ENCODE measurements at regions not wholly inside any gene's neighbourhood (a gene's known extent, or its start where the extent isn't known, plus 50 kb on each side); places are given as distances from the start of the nearest gene placed in this dataset.

- Histone ChIP-seq H3F3A (ENCODE audit: insufficient read depth, low read length, poor library complexity, severe bottlenecking) (no peaks in the 10 kb centered on the region), H3K36me3 (ENCODE audit: insufficient read depth, low read length) (no peaks in the 10 kb centered on the region), H3K9me2 (ENCODE audit: insufficient read depth, low read length) (no peaks in the 10 kb centered on the region), H3K27ac (ENCODE audit: low read length) (no peak overlapping the region), H3K4me2 (ENCODE audit: low read length) (no peak overlapping the region), H4K20me1 (ENCODE audit: insufficient read depth) (no peaks in the 10 kb centered on the region), H3K4me3 (ENCODE audit: low read length) (no peak overlapping the region), H3K79me2 (replicated peaks; ENCODE audit: insufficient read depth, low read length) (no peaks in the 10 kb centered on the region), H3K9me3 (ENCODE audit: low read length) (no peaks in the 10 kb centered on the region), H3K27me3 (ENCODE audit: insufficient read depth, low read depth, low read length) (no peaks in the 10 kb centered on the region), H3K9ac (ENCODE audit: low read length) (no peak overlapping the region), H2AFZ (ENCODE audit: low read depth, low read length) (no peak overlapping the region)
- TF ChIP-seq SMC3 (conservative IDR thresholded peaks at IDR 0.05; ENCODE audit: poor library complexity) (no peak), TAF1 (IDR thresholded peaks at IDR 0.05; ENCODE audit: low read depth) (no peak), EZH2 (IDR thresholded peaks at IDR 0.05; ENCODE audit: borderline replicate concordance, insufficient read depth, low read length, poor library complexity, severe bottlenecking) (no peak), POLR2AphosphoS5 (IDR thresholded peaks at IDR 0.05) (no peak), EP300 (conservative IDR thresholded peaks at IDR 0.05; ENCODE audit: poor library complexity, severe bottlenecking) (no peak), MXI1 (conservative IDR thresholded peaks at IDR 0.05; ENCODE audit: poor library complexity, severe bottlenecking) (no peak), RAD21 (conservative IDR thresholded peaks at IDR 0.05) (no peak)
- TF ChIP-seq, protein P1, sequence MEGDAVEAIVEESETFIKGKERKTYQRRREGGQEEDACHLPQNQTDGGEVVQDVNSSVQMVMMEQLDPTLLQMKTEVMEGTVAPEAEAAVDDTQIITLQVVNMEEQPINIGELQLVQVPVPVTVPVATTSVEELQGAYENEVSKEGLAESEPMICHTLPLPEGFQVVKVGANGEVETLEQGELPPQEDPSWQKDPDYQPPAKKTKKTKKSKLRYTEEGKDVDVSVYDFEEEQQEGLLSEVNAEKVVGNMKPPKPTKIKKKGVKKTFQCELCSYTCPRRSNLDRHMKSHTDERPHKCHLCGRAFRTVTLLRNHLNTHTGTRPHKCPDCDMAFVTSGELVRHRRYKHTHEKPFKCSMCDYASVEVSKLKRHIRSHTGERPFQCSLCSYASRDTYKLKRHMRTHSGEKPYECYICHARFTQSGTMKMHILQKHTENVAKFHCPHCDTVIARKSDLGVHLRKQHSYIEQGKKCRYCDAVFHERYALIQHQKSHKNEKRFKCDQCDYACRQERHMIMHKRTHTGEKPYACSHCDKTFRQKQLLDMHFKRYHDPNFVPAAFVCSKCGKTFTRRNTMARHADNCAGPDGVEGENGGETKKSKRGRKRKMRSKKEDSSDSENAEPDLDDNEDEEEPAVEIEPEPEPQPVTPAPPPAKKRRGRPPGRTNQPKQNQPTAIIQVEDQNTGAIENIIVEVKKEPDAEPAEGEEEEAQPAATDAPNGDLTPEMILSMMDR (IDR thresholded peaks at IDR 0.05; ENCODE audit: poor library complexity, severe bottlenecking) = no peak
- TF ChIP-seq, protein P2, sequence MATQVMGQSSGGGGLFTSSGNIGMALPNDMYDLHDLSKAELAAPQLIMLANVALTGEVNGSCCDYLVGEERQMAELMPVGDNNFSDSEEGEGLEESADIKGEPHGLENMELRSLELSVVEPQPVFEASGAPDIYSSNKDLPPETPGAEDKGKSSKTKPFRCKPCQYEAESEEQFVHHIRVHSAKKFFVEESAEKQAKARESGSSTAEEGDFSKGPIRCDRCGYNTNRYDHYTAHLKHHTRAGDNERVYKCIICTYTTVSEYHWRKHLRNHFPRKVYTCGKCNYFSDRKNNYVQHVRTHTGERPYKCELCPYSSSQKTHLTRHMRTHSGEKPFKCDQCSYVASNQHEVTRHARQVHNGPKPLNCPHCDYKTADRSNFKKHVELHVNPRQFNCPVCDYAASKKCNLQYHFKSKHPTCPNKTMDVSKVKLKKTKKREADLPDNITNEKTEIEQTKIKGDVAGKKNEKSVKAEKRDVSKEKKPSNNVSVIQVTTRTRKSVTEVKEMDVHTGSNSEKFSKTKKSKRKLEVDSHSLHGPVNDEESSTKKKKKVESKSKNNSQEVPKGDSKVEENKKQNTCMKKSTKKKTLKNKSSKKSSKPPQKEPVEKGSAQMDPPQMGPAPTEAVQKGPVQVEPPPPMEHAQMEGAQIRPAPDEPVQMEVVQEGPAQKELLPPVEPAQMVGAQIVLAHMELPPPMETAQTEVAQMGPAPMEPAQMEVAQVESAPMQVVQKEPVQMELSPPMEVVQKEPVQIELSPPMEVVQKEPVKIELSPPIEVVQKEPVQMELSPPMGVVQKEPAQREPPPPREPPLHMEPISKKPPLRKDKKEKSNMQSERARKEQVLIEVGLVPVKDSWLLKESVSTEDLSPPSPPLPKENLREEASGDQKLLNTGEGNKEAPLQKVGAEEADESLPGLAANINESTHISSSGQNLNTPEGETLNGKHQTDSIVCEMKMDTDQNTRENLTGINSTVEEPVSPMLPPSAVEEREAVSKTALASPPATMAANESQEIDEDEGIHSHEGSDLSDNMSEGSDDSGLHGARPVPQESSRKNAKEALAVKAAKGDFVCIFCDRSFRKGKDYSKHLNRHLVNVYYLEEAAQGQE (IDR thresholded peaks at IDR 0.05; ENCODE audit: borderline replicate concordance) = no peak
These were observed 51.8 kb upstream of the AFDN start for GRCh38 chr6:167774881-167775280.

- no peaks in the 10 kb centered on the region for H3K36me3 ChIP-seq (ENCODE audit: insufficient read depth, low read length)
- TF ChIP-seq TAF1 (IDR thresholded peaks at IDR 0.05; ENCODE audit: low read depth) (no peak), EZH2 (IDR thresholded peaks at IDR 0.05; ENCODE audit: borderline replicate concordance, insufficient read depth, low read length, poor library complexity, severe bottlenecking) (no peak), RAD21 (conservative IDR thresholded peaks at IDR 0.05) (no peak), SMC3 (conservative IDR thresholded peaks at IDR 0.05; ENCODE audit: poor library complexity) (no peak)
- TF ChIP-seq, protein P2 (IDR thresholded peaks at IDR 0.05; ENCODE audit: borderline replicate concordance) = no peak
- no peaks in the 10 kb centered on the region for H3K9me3 ChIP-seq (ENCODE audit: low read length)
- no peak overlapping the region for H3K4me3 ChIP-seq (ENCODE audit: low read length)
- no peak overlapping the region for H3K9ac ChIP-seq (ENCODE audit: low read length)
- H3K27ac ChIP-seq (ENCODE audit: low read length) = no peak overlapping the region
- H3K9me2 ChIP-seq (ENCODE audit: insufficient read depth, low read length) = no peaks in the 10 kb centered on the region
- no peak overlapping the region for H3K4me2 ChIP-seq (ENCODE audit: low read length)
- no peaks in the 10 kb centered on the region for H4K20me1 ChIP-seq (ENCODE audit: insufficient read depth)
- no peaks in the 10 kb centered on the region for H3K79me2 ChIP-seq (replicated peaks; ENCODE audit: insufficient read depth, low read length)
- no peaks in the 10 kb centered on the region for H3K27me3 ChIP-seq (ENCODE audit: insufficient read depth, low read depth, low read length)
- H2AFZ ChIP-seq (ENCODE audit: low read depth, low read length) = no peak overlapping the region
- no peaks in the 10 kb centered on the region for H3F3A ChIP-seq (ENCODE audit: insufficient read depth, low read length, poor library complexity, severe bottlenecking)
These were observed 49.6 kb upstream of the AFDN start for GRCh38 chr6:167776906-167777627.
